D341Med (cell line): ENCODE measurements at regions not wholly inside any gene's neighbourhood (a gene's known extent, or its start where the extent isn't known, plus 50 kb on each side); places are given as distances from the start of the nearest gene placed in this dataset.

Source experiments
- DNase-seq: peaks from one replicate; pipeline ENCODE4 v3.0.0; 2012; ENCODE audit warnings: low spot score

DNA sequence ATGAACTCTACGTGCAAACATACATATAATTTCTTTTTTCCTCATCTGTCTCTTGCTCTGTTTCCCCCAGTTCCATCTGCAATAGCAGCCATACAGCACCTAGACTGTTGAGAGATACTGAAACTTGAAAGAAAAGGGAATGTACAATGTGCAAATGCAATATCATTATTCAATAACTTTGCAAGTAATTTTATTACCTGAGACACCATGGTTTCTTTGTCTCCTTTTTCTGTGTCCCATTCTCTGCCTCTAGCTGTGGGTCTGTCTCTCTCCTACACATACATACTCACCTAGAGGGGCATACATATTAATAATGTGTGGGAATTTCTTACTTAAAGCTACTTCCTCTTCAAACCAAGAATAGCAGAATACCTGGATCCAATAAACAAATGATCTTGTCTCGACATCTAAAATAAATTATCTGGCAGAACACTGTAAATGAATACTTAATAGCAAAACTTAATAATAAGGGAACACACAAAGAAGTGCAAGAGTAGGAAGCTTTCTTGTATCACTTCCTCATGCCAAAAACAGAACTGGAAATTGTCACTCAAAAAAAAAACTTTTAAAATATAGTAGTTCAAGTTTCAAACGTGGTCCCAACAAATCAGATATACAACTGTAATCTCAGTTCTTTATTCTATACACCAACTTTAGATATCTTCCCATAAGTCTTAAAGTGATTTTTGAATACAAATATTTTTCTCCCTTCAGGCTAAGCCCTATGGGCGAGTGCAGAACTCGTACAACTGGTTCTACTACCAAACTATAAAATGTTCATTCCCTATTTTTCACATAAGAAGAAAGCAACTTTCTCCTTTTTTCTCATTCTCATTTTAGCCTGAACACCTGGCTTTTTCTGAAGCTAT lies 194.6 kb downstream of the NRIP1 start:
- DNase-seq = no peak

GRCh38 chr21:14866859-14867765 lies 197.7 kb downstream of the NRIP1 start:
- no peak for DNase-seq

DNA sequence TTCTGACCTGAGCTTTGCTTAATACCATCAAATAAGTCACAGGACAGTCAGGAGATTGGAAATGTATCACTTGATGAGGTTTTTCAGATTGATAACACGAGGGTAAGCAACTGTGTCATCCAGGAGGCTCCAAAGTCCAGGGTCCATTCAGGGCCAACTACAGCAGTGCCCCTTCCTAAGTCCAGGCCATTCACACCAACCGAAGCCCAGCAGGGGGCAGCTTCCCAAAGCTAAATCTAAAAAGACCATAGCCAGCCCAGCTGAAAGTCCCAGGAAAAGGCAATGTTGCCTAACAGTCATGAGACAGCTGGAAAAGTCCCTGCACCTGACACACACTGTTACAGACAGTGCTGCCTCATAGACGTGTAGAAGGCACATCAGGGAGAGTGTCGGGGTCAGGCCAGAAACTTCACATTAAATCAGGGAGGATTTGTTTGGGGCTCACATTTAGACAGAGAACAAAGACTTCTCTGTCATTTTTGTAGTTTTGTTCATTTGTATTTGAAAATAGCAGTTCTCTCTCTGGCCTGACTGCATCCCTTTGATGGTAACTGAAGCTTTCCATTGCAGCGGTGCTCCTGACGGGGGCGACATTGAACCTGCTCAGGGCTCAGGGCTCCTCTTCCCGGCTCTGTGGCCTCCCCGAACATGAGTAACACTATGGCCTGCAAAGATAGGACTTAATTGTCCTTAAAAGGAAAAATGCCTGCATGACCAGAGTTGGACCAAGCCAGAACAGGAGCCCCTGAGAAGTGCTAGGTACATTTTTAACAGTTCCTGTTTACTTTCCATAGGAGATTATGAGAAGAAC lies 200.4 kb downstream of the NRIP1 start:
- DNase-seq = peak; percentile 72

GRCh38 chr21:14863745-14864210 lies 201.0 kb downstream of the NRIP1 start:
- DNase-seq = no peak

DNA sequence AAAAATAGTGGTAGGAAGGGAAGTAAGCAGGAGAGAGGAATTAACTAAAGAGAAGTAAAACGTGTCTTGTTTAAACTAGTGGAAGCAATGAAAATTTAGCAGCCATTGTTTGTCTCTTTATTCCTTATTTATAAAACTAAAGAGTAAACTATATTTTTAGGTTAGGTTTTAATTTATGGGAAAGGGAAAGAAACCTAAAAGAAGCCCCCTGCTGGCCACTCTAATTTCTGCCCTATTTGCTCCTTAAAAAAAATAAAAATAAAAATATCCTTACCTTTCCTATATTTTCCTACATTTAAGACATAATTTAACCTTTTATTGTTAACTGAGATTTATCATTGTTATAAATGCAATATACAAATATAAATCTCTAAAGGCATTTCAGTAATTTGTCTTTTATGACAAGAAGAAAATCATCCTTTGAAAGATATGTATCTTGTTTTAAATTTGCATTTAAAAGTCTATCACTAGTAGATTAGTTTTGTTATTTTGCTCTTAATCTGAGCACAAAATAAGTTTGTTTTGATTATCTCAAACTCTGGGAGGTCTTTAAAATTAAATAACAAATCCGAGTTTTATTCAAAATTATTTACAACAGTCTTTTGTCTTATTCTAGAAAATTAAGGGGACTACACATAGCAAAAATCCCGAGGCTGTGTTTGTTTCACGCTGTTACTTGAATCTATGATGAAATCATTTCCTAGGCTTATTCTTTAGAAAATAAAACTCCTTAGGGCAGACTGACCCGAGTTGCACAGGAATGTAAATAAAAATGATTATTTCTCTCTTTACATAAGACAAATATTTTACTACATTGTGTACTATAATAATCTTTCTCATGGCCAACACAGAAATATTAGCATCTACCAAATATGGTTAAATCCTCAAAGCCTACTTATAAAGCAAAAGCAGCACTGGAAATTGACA lies 201.7 kb downstream of the NRIP1 start:
- DNase-seq = no peak

DNA sequence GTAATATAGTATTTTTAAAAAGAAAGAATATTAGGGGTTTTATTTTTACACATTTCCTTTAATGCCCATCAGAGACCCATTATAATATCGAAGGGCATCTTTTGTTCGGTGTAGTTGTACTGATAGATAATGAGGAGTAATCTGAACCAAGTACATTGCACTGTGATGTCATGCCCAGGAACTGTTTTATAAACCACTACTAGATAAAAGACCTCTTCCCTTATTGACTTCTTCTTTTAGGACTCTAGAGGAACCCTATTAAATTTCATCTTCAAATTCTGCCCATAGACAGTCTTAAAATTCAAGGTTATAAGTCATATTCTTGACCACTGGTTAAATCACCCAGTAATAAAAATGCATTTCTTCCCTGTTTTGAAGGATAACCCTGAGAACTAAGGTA lies 206.5 kb downstream of the NRIP1 start:
- DNase-seq = no peak

GRCh38 chr21:14857529-14857928 lies 207.3 kb downstream of the NRIP1 start:
- no peak for DNase-seq

DNA sequence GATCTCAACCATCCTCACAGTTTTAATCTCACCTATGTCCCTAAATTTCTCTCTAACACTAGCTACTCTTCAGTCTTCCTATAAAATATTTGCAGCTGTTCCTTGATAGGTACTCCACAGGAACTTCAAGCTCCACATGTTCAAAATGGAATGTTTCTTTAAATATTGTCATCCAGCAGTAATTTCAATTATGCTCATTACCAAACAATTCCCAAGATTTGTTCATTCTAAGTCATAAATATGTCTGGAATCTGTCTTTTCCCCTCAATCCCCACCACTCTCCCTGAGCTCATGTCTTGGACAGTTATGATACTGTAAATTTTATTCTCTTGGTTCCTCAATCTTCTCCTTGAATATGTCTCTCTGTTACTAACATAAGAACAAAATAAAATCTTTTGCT lies 214.4 kb downstream of the NRIP1 start:
- no peak for DNase-seq

- no peak for DNase-seq
Measured at GRCh38 chr21:14846621-14847020, 218.2 kb downstream of the NRIP1 start.

DNA sequence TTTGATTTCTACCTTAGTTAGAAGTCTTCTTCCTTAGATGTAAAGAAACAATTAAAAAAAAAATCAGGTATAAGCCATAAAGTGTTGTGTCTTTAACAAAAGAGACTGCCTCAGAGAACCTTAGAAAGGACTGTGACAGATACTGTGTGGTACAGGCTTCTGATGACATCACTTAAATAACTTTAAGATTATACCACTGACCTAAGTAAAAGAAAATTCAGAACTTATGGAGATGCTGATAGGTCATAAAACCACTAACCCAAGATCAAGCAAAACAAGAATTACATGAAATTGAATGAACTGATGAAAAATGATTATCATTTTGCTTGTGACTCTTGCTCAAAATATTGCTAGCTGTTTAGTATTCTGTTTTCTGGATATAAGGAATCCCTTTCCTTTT lies 220.8 kb downstream of the NRIP1 start:
- DNase-seq = no peak

GRCh38 chr21:14842601-14843000 lies 222.2 kb downstream of the NRIP1 start:
- DNase-seq = no peak

DNA sequence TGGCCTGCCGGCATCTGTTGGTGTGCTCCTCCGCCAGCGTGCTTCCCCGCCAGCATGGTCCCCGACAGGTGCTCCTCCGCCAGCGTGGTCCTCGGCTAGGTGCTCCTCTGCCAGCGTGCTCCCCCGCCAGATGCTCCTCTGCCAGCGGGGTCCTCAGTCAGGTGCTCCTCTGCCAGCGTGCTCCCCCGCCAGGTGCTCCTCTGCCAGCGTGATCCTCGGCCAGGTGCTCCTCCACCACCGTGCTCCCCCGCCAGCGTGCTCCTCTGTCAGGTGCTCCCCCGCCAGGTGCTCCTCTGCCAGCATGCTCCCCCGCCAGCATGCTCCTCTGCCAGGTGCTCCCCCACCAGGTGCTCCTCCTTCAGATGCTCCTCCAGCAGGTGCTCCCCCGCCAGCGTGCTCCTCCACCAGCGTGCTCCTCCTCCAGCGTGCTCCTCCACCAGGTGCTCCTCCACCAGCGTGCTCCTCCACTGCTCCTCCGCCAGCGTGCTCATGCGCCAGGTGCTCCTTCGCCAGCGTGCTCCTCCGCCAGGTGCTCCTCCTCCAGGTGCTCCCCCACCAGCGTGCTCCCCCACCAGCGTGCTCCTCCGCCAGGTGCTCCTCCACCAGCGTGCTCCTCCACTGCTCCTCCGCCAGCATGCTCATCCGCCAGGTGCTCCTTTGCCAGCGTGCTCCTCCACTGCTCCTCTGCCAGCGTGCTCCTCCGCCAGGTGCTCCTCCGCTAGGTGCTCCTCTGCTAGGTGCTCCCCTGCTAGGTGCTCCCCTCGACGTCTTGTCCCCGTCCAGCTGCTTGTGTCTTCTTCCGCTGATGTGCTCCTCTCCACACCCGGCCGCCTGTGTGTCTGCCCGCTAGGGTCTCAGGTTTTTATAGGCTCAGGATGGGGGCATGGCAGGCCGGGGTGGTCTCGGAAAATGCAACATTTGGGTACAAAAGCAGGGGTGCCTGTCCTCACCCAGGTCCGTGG lies 223.0 kb downstream of the NRIP1 start:
- DNase-seq = no peak

DNA sequence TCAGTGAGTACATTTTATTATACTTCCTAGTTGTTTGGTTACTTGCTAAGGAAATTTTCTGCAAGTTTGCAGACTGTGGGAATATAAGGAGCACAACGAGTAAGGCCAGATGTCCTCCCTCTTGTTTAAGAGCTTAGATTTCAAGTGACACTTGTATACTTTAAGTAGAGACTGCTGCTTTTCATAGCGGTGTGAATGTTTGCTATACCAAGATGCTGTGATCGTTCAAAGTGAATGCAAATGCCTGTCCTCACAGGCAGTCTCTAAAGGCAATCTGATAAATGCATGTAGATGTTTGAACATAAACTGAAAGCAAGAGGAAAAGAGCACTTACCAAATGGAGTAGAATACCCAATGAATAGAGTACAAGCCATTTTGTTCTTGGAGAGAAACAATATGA lies 226.4 kb downstream of the NRIP1 start:
- DNase-seq = no peak

GRCh38 chr21:14836950-14837349 lies 227.8 kb downstream of the NRIP1 start:
- DNase-seq = no peak

DNA sequence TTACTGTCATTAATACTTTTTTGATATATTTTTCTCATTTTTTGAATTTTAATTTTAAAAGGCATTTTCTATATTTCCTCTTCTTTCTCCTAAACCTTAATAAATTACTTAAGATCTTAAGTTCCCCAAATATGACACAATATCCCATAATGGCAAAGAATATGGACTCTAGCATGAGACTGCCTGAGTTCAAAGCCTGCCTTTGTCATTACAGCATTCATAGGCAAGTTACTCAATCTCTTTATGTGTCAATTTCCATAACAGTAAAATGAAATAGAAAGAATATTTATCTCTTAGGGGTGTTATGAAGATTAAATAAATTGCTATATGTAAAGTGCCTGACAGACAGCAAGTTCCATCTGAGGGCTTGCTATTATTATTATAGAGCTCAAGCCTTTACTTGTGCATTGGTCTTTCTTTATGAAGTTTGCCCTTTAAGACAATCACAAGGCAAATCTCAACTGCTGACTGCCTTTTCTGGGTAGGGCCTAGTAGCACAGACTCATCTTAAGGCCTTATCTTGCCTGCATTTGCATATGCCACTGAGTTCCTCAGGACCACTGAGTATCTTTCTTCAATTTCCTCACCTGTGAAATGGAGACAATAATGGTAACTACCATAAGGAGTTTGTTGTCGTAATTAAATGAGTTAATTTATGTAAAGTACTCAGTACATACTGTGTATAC lies 231.0 kb downstream of the NRIP1 start:
- DNase-seq = no peak

- DNase-seq = no peak
Measured at GRCh38 chr21:14833241-14833640, 231.6 kb downstream of the NRIP1 start.

DNA sequence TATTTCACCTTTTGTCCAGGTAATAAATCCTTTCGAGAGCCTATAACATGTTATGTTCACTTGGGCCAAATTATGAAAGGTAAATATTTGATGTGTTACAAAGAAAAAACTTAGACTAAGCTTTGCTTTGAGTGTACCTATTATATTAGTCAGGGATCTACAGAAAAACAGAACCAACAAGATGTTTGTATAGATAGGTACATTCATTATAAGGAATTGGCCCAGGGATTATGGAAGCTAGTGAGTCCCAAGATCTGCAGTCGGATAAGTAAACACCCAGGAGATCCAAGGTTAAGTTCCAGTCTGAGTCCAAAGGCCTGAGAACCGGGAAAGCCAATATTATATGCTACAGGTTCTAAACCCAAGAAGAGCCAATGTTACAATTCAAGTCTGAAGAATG lies 234.5 kb downstream of the NRIP1 start:
- no peak for DNase-seq

DNA sequence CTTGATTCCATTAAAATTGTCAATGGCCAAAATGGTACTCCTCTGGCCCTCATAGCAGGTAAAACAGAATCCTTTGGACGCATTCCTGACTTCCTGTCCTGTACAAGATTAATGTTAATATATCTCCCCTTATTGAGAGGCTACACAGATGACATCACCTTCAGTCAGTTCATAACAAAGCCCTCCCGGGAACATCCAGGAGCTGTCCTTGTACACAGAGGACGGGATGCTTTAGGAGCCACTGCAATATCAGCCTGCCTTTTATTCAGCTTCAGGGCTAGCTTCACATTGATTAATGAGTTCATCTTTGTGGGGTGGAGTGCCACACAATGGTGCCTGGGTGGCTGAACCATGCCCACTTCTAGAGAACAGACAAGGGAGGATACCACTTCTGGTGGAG lies 235.1 kb downstream of the NRIP1 start:
- DNase-seq = no peak

DNA sequence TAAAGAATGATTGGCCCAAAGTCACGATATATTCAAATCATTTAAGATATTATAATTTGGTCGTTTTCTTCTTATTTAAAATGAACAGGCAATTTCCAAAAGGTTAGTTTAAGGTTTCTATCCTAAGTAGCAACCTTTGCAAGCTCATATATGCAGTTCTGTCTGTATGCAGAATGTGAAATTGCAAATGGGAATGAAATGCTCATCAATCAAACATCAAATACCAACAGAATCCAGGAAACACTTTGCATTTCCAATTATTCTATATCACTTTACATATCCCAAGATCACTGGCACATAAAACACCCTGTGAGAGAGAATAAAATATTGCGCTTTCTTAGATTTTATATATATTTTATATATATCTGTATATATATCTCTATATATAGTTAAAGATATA lies 237.3 kb downstream of the NRIP1 start:
- no peak for DNase-seq
